HEK293 (cell line): ENCODE measurements at regions not wholly inside any gene's neighbourhood (a gene's known extent, or its start where the extent isn't known, plus 50 kb on each side); places are given as distances from the start of the nearest gene placed in this dataset.

Experiments
- CTCF ChIA-PET: fragments of 350-600 bp; formaldehyde crosslinking; extraction: SDS; loops from one replicate; lab custom pipeline; 2021; ENCODE audit warnings: antibody characterized with exemption; lab: Yijun Ruan, JAX
- POLR2A ChIA-PET: fragments of 300-600 bp; formaldehyde crosslinking; extraction: SDS; loops from one replicate; lab custom pipeline; 2020; ENCODE audit warnings: antibody characterized with exemption, inconsistent platforms; lab: Yijun Ruan, JAX
- H3K27ac ChIP-seq: fragments of 200-500 bp; sonication (Bioruptor generic); 2 replicates; pipeline ENCODE4 v1.5.1; 2014; ENCODE audit warnings: low read depth, low read length, control low read depth, inconsistent platforms; ENCODE audit errors: extremely low read depth
- H3K36me3 ChIP-seq, 2 experiments: fragments of 200-500 bp in 1 of 2; sonication (Bioruptor generic) in 1 of 2; 1 replicate in 1 of 2; 2 replicates in 1 of 2; pipeline ENCODE4 v1.5.1; 2014 to 2017; ENCODE audit warnings: inconsistent platforms in 2 of 2, low read length in 2 of 2; ENCODE audit not compliant: control insufficient read depth in 2 of 2, insufficient read depth in 1 of 2
- H3K4me1 ChIP-seq: fragments of 200-500 bp; sonication (Bioruptor generic); 2 replicates; pipeline ENCODE4 v1.5.1; 2014; ENCODE audit warnings: mild to moderate bottlenecking, low read length, inconsistent platforms; ENCODE audit not compliant: control insufficient read depth, insufficient read depth
- H3K4me3 ChIP-seq: 2 replicates; pipeline ENCODE4 v1.5.1; 2011; ENCODE audit warnings: low read depth, mild to moderate bottlenecking, control low read depth, low read length, moderate library complexity
- H3K9me3 ChIP-seq: fragments of 200-500 bp; sonication (Bioruptor generic); 2 replicates; pipeline ENCODE4 v1.5.1; 2014; ENCODE audit warnings: low read depth, low read length, inconsistent platforms; ENCODE audit not compliant: control insufficient read depth, insufficient read depth
- PRDM2 ChIP-seq: fragments of 450-650 bp; formaldehyde crosslinking; IDR thresholded peaks from 2 replicates; pipeline ENCODE4 v1.5.1; 2016; ENCODE audit warnings: missing biosample characterization, missing genetic modification characterization, borderline replicate concordance
- SETDB1 ChIP-seq: IDR thresholded peaks from one replicate; pipeline ENCODE4 v1.6.1; 2017; ENCODE audit warnings: mild to moderate bottlenecking, low read length, moderate library complexity, mixed read lengths; ENCODE audit not compliant: insufficient read length
- TSHZ1 ChIP-seq: fragments of 450-650 bp; formaldehyde crosslinking; IDR thresholded peaks from 2 replicates; pipeline ENCODE4 v1.5.1; 2016; ENCODE audit warnings: missing biosample characterization, missing genetic modification characterization, borderline replicate concordance
- ZBTB44 ChIP-seq: fragments of 450-650 bp; IDR thresholded peaks from 2 replicates; pipeline ENCODE4 v1.5.1; 2018; ENCODE audit warnings: missing biosample characterization, mild to moderate bottlenecking, missing genetic modification characterization
- ZNF175 ChIP-seq: fragments of 450-650 bp; formaldehyde crosslinking; IDR thresholded peaks from 2 replicates; pipeline ENCODE4 v1.5.1; 2016; ENCODE audit warnings: missing biosample characterization, missing genetic modification characterization
- ZNF223 ChIP-seq: fragments of 450-650 bp; formaldehyde crosslinking; IDR thresholded peaks from 2 replicates; pipeline ENCODE4 v1.5.1; 2016; ENCODE audit warnings: missing biosample characterization, missing genetic modification characterization
- ZNF274 ChIP-seq, 2 experiments: fragments of 200-500 bp in 1 of 2; fragments of 450-650 bp in 1 of 2; sonication (Bioruptor generic) in 1 of 2; formaldehyde crosslinking in 1 of 2; IDR thresholded peaks; 2 replicates each; pipeline versions ENCODE4 v1.5.1 to v1.6.1; 2014 to 2016; ENCODE audit warnings: borderline replicate concordance in 1 of 2, inconsistent platforms in 1 of 2, low read length in 1 of 2, missing biosample characterization in 1 of 2, missing genetic modification characterization in 1 of 2
- ZNF292 ChIP-seq: fragments of 450-650 bp; formaldehyde crosslinking; IDR thresholded peaks from 2 replicates; pipeline ENCODE4 v1.5.1; 2016; ENCODE audit warnings: low read depth, missing biosample characterization, missing genetic modification characterization, borderline replicate concordance
- ZNF324 ChIP-seq: fragments of 450-650 bp; formaldehyde crosslinking; IDR thresholded peaks from 2 replicates; pipeline ENCODE4 v1.5.1; 2016; ENCODE audit warnings: missing biosample characterization, missing genetic modification characterization
- ZNF366 ChIP-seq: fragments of 450-650 bp; formaldehyde crosslinking; conservative IDR thresholded peaks from 2 replicates; pipeline ENCODE4 v1.5.1; 2016; ENCODE audit warnings: missing biosample characterization, missing genetic modification characterization
- ZNF423 ChIP-seq: fragments of 450-650 bp; formaldehyde crosslinking; IDR thresholded peaks from 2 replicates; pipeline ENCODE4 v1.5.1; 2016; ENCODE audit warnings: missing biosample characterization, missing genetic modification characterization
- ZNF548 ChIP-seq: fragments of 450-650 bp; formaldehyde crosslinking; IDR thresholded peaks from 2 replicates; pipeline ENCODE4 v1.5.1; 2016; ENCODE audit warnings: missing biosample characterization, missing genetic modification characterization
- ZSCAN4 ChIP-seq: fragments of 450-650 bp; formaldehyde crosslinking; IDR thresholded peaks from 2 replicates; pipeline ENCODE4 v1.5.1; 2017; ENCODE audit warnings: missing biosample characterization, missing genetic modification characterization
- TF ChIP-seq, protein P1 (sequence below): fragments of 450-650 bp; formaldehyde crosslinking; IDR thresholded peaks from 2 replicates; pipeline ENCODE4 v1.5.1; 2016; ENCODE audit warnings: missing biosample characterization, missing genetic modification characterization

- ChIA-PET POLR2A (no interaction called here), CTCF (interaction anchor here (0.7 kb wide), 2 partner anchors 8 to 26 kb away, joined by 3 read pairs; no protein-coding TSS in a partner anchor)
- H3K36me3 ChIP-seq, result no peaks in the 10 kb centered on the region
- H3K27ac ChIP-seq, result peak overlapping the region; percentile 38; the same call in 1 of the 2 replicates
- H3K4me1 ChIP-seq, result peaks cover 9% of the 10 kb centered on the region
- H3K9me3 ChIP-seq, result no peaks in the 10 kb centered on the region
- peak overlapping the region; percentile 41 for H3K4me3 ChIP-seq
- no peak for TF ChIP-seq ZNF175 (tag by site-specific recombination)
- peak; percentile 17; the same call in 1 of the 2 replicates for TF ChIP-seq ZNF366 (tag by site-specific recombination)
- TF ChIP-seq ZNF324 (tag by site-specific recombination), result no peak
- no peak for TF ChIP-seq ZNF292
- no peak for TF ChIP-seq ZNF548 (tag by site-specific recombination)
- TF ChIP-seq, protein P1, sequence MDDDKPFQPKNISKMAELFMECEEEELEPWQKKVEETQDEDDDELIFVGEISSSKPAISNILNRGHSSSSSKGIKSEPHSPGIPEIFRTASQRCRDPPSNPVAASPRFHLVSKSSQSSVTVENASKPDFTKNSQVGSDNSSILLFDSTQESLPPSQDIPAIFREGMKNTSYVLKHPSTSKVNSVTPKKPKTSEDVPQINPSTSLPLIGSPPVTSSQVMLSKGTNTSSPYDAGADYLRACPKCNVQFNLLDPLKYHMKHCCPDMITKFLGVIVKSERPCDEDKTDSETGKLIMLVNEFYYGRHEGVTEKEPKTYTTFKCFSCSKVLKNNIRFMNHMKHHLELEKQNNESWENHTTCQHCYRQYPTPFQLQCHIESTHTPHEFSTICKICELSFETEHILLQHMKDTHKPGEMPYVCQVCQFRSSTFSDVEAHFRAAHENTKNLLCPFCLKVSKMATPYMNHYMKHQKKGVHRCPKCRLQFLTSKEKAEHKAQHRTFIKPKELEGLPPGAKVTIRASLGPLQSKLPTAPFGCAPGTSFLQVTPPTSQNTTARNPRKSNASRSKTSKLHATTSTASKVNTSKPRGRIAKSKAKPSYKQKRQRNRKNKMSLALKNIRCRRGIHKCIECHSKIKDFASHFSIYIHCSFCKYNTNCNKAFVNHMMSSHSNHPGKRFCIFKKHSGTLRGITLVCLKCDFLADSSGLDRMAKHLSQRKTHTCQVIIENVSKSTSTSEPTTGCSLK (tag by site-specific recombination), result no peak
- no peak for TF ChIP-seq PRDM2 (tag by site-specific recombination)
- TF ChIP-seq ZNF223 (tag by site-specific recombination), result peak; percentile 61; the same call in 1 of the 2 replicates
- no peak for TF ChIP-seq ZNF423
- no peak for TF ChIP-seq TSHZ1 (tag by site-specific recombination)
- TF ChIP-seq SETDB1, result no peak
- no peak for TF ChIP-seq ZNF274 (IDR thresholded peaks at IDR 0.05; ENCODE audit: low read length)
- TF ChIP-seq ZNF274 (tag by site-specific recombination; IDR thresholded peaks at IDR 0.05; ENCODE audit: borderline replicate concordance), result no peak
- no peak for TF ChIP-seq ZBTB44 (tag by site-specific recombination)
- TF ChIP-seq ZSCAN4 (tag by site-specific recombination), result no peak
These were observed 858.0 kb downstream of the USP25 start for GRCh38 chr21:16587681-16588375.
